SK-N-SH (cell line): ENCODE measurements at regions not wholly inside any gene's neighbourhood (a gene's known extent, or its start where the extent isn't known, plus 50 kb on each side); places are given as distances from the start of the nearest gene placed in this dataset.
A peak's percentile ranks its signal among the peaks of the same experiment; 100 is the strongest.

Experiments used
- CTCF ChIA-PET: fragments of 300-600, 350-600 bp; formaldehyde crosslinking; extraction: SDS; loops from one replicate; lab custom pipeline; 2021; lab: Yijun Ruan, JAX
- POLR2A ChIA-PET: fragments of 350-600 bp; sonication (Branson Sonifier 250); formaldehyde crosslinking; extraction: SDS; loops from one replicate; lab custom pipeline; 2020; ENCODE audit warnings: antibody characterized with exemption, inconsistent platforms; lab: Yijun Ruan, JAX
- DNase-seq: peaks from one replicate; pipeline ENCODE4 v3.0.0; 2012
- H2AFZ ChIP-seq: fragments of 200-600 bp; sonication (generic); 2 replicates; pipeline ENCODE4 v1.8.1; 2016; ENCODE audit warnings: antibody characterized with exemption, mild to moderate bottlenecking, low read depth
- H3F3A ChIP-seq: fragments of 200-600 bp; sonication (generic); replicated peaks from 2 replicates; pipeline ENCODE3; 2016; ENCODE audit warnings: antibody characterized with exemption, mild to moderate bottlenecking; ENCODE audit not compliant: insufficient read depth
- H3K27ac ChIP-seq, 2 experiments: fragments of 200-500 bp in 1 of 2; fragments of 200-600 bp in 1 of 2; sonication (Bioruptor generic) in 1 of 2; sonication (generic), shearing (Covaris generic) in 1 of 2; 2 replicates each; pipeline versions ENCODE4 v1.5.1 to v1.6.1; 2014 to 2016; ENCODE audit warnings: low read depth in 2 of 2, inconsistent platforms in 1 of 2, low read length in 1 of 2, mild to moderate bottlenecking in 1 of 2, mixed read lengths in 1 of 2
- H3K27me3 ChIP-seq: fragments of 200-600 bp; sonication (generic), shearing (Covaris generic); 2 replicates; pipeline ENCODE4 v1.6.1; 2016; ENCODE audit warnings: mixed run types; ENCODE audit not compliant: insufficient read depth
- H3K36me3 ChIP-seq, 2 experiments: fragments of 200-500 bp in 1 of 2; fragments of 200-600 bp in 1 of 2; sonication (Bioruptor generic) in 1 of 2; sonication (generic) in 1 of 2; replicated peaks in 1 of 2; 2 replicates each; pipeline versions ENCODE3 to v1.5.1; 2014 to 2016; ENCODE audit warnings: low read length in 1 of 2, mild to moderate bottlenecking in 1 of 2; ENCODE audit not compliant: insufficient read depth in 2 of 2, control insufficient read depth in 1 of 2
- H3K4me1 ChIP-seq, 2 experiments: fragments of 200-500 bp in 1 of 2; fragments of 200-600 bp in 1 of 2; sonication (Bioruptor generic) in 1 of 2; sonication (generic), shearing (Covaris generic) in 1 of 2; 2 replicates each; pipeline versions ENCODE4 v1.5.1 to v1.6.1; 2014 to 2016; ENCODE audit warnings: low read depth in 1 of 2, low read length in 1 of 2, mixed run types in 1 of 2; ENCODE audit not compliant: insufficient read depth in 2 of 2, control insufficient read depth in 1 of 2
- H3K4me2 ChIP-seq: fragments of 200-600 bp; sonication (generic), shearing (Covaris generic); 2 replicates; pipeline ENCODE4 v1.6.1; 2017; ENCODE audit warnings: mixed run types
- H3K4me3 ChIP-seq, 2 experiments: fragments of 200-500 bp in 1 of 2; fragments of 200-600 bp in 1 of 2; sonication (Bioruptor generic) in 1 of 2; sonication (generic), shearing (Covaris generic) in 1 of 2; 2 replicates each; pipeline versions ENCODE4 v1.5.1 to v1.8.1; 2014 to 2016; ENCODE audit warnings: low read depth in 2 of 2, inconsistent platforms in 1 of 2, low read length in 1 of 2, mild to moderate bottlenecking in 1 of 2, mixed read lengths in 1 of 2, moderate library complexity in 1 of 2
- H3K79me2 ChIP-seq: fragments of 200-600 bp; sonication (generic); 2 replicates; pipeline ENCODE4 v1.8.1; 2017; ENCODE audit warnings: mild to moderate bottlenecking; ENCODE audit not compliant: insufficient read depth
- H3K9ac ChIP-seq: fragments of 200-600 bp; sonication (generic); 2 replicates; pipeline ENCODE4 v1.6.1; 2017; ENCODE audit warnings: mixed run types
- H3K9me2 ChIP-seq: fragments of 200-600 bp; sonication (generic); 2 replicates; pipeline ENCODE4 v1.6.1; 2017; ENCODE audit warnings: mixed run types
- H3K9me3 ChIP-seq: fragments of 200-600 bp; sonication (generic); 2 replicates; pipeline ENCODE4 v1.6.1; 2017; ENCODE audit warnings: mixed run types, mild to moderate bottlenecking, moderate library complexity
- H4K20me1 ChIP-seq: fragments of 200-600 bp; sonication (generic); 2 replicates; pipeline ENCODE4 v1.6.1; 2017; ENCODE audit warnings: mild to moderate bottlenecking, mixed run types; ENCODE audit not compliant: insufficient read depth
- ELF1 ChIP-seq: IDR thresholded peaks from 2 replicates; pipeline ENCODE4 v1.4.0; 2012
- EP300 ChIP-seq, 2 experiments: IDR thresholded peaks; 2 replicates each; pipeline versions ENCODE4 v1.4.0 to v1.6.1; 2012; ENCODE audit warnings: borderline replicate concordance in 1 of 2, low read depth in 1 of 2, low read length in 1 of 2
- EZH2phosphoT487 ChIP-seq: fragments of 200-600 bp; sonication (generic); IDR thresholded peaks from 2 replicates; pipeline ENCODE4 v1.6.1; 2017; ENCODE audit warnings: low read depth, mixed run types, mild to moderate bottlenecking, antibody characterized with exemption, moderate library complexity, borderline replicate concordance
- FOXJ3 ChIP-seq: sonication (generic); formaldehyde crosslinking; IDR thresholded peaks from 2 replicates; pipeline ENCODE4 v1.5.1; 2020; ENCODE audit warnings: mild to moderate bottlenecking, missing genetic modification reagents
- FOXM1 ChIP-seq: IDR thresholded peaks from 2 replicates; pipeline ENCODE4 v1.4.0; 2012; ENCODE audit warnings: low read depth, mild to moderate bottlenecking
- GATA2 ChIP-seq: sonication (generic); formaldehyde crosslinking; IDR thresholded peaks from 2 replicates; pipeline ENCODE4 v1.5.0; 2020; ENCODE audit warnings: mild to moderate bottlenecking, missing genetic modification reagents
- JUND ChIP-seq: IDR thresholded peaks from 2 replicates; pipeline ENCODE4 v1.4.0; 2012
- NFIC ChIP-seq: IDR thresholded peaks from 2 replicates; pipeline ENCODE4 v1.4.0; 2012; ENCODE audit warnings: borderline replicate concordance
- NRF1 ChIP-seq: IDR thresholded peaks from 2 replicates; pipeline ENCODE4 v1.6.1; 2012; ENCODE audit warnings: low read depth, mild to moderate bottlenecking, low read length
- RAD21 ChIP-seq: IDR thresholded peaks from 2 replicates; pipeline ENCODE4 v1.6.1; 2012; ENCODE audit warnings: mild to moderate bottlenecking, low read length
- RCOR1 ChIP-seq: fragments of 150-350 bp; IDR thresholded peaks from 2 replicates; pipeline ENCODE4 v1.6.1; 2017; ENCODE audit warnings: antibody characterized with exemption, low read length
- RFX5 ChIP-seq: IDR thresholded peaks from 2 replicates; pipeline ENCODE4 v1.6.1; 2012; ENCODE audit warnings: mild to moderate bottlenecking, improper control_type of control experiment, low read length
- TCF12 ChIP-seq: IDR thresholded peaks from 2 replicates; pipeline ENCODE4 v1.4.0; 2012
- TEAD4 ChIP-seq: IDR thresholded peaks from 2 replicates; pipeline ENCODE4 v1.4.0; 2012; ENCODE audit warnings: mild to moderate bottlenecking, borderline replicate concordance; ENCODE audit not compliant: insufficient read depth
- YY1 ChIP-seq: IDR thresholded peaks from 2 replicates; pipeline ENCODE4 v1.4.0; 2012; ENCODE audit warnings: low read depth, mild to moderate bottlenecking
- WGBS: methylation state at CpG from one replicate; pipeline ENCODE4 v1.1.6; 2017; ENCODE audit warnings: low lambda C conversion rate; 5-methylcytosine and 5-hydroxymethylcytosine counted together
- TF ChIP-seq, protein P1 (sequence below): IDR thresholded peaks from 2 replicates; pipeline ENCODE4 v1.4.0; 2012; ENCODE audit warnings: low read depth
- TF ChIP-seq, protein P2 (sequence below): IDR thresholded peaks from 2 replicates; pipeline ENCODE4 v1.4.0; 2012; ENCODE audit warnings: low read depth, borderline replicate concordance
- TF ChIP-seq, protein P3 (sequence below): IDR thresholded peaks from 2 replicates; pipeline ENCODE4 v1.6.1; 2012; ENCODE audit warnings: mild to moderate bottlenecking, low read depth, low read length, moderate library complexity
- TF ChIP-seq, protein P4 (sequence below): fragments of 150-350 bp; IDR thresholded peaks from 2 replicates; pipeline ENCODE4 v1.6.1; 2017; ENCODE audit warnings: antibody characterized with exemption, low read length, low read depth, borderline replicate concordance

DNA sequence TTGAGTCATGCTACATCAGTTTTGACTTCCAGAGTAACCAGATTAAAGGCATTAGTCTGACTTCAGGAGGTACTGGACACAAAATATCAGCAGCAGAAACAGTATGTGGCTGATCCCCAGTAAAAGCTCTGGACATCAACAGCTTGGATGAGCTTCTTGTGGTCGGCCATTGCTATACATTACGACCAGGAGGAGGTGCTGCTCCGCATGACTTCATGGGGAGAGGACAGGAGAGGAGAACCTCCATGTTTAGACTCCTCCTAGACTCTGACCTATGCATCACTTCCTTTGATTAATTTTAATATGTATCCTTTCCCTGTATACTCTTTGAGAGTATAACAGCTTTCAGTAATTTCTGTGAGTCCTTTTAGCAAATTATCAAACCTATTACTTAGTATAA is 285.6 kb upstream of the ARHGEF26 start:
- 34% methylated on average over 3 of the region's 3 CpGs for WGBS
- Histone ChIP-seq H3K4me3 (no peak overlapping the region), H3F3A (no peaks in the 10 kb centered on the region), H3K4me2 (no peak overlapping the region), H3K27ac (no peak overlapping the region), H4K20me1 (no peaks in the 10 kb centered on the region), H3K36me3 (no peaks in the 10 kb centered on the region), H3K9me2 (no peaks in the 10 kb centered on the region), H3K9me3 (no peaks in the 10 kb centered on the region), H3K79me2 (no peaks in the 10 kb centered on the region), H3K27me3 (no peaks in the 10 kb centered on the region), H2AFZ (no peak overlapping the region), H3K9ac (no peak overlapping the region), H3K4me1 (no peaks in the 10 kb centered on the region)
- TF ChIP-seq NRF1 = no peak
- TF ChIP-seq TCF12 = no peak
- TF ChIP-seq, protein P1, sequence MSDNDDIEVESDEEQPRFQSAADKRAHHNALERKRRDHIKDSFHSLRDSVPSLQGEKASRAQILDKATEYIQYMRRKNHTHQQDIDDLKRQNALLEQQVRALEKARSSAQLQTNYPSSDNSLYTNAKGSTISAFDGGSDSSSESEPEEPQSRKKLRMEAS = no peak
- TF ChIP-seq JUND = no peak
- TF ChIP-seq TEAD4 = no peak
- no peak for TF ChIP-seq GATA2 (CRISPR knock-in tag)
- TF ChIP-seq EZH2phosphoT487 = no peak
- no peak for TF ChIP-seq YY1
- no peak for TF ChIP-seq ELF1
- POLR2A ChIA-PET = no interaction called here
- CTCF ChIA-PET = interaction anchor here (0.7 to 1.2 kb wide), 4 partner anchors 9 to 601 kb away, joined by 3 to 5 read pairs (median 3); no protein-coding TSS in a partner anchor
- DNase-seq = peak; percentile 10

DNA sequence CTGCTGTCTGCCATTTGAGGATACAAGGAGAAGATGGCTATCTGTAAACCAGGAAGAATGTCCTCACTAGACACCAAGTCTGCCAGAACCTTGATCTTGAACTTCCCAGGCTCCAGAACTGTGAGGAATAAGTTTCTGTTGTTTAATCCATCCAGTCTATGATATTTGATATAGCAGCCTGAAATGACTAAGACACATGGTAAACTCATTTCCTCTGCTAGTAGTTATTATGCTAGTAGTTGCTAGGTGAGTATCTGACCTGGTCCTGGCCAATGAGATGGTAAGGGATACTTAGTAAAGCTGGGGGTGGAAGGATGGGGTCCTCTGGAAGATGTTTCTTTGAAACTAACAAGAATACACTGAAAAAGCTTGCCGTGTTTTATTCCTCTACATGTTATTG is 280.7 kb upstream of the ARHGEF26 start:
- WGBS = 40% methylated on average over 1 of the region's 1 CpG
- H3K27ac ChIP-seq = no peak overlapping the region
- H3K27me3 ChIP-seq = no peaks in the 10 kb centered on the region
- H3K9me2 ChIP-seq = no peaks in the 10 kb centered on the region
- H3K4me3 ChIP-seq = no peak overlapping the region
- no peaks in the 10 kb centered on the region for H3F3A ChIP-seq
- H4K20me1 ChIP-seq = no peaks in the 10 kb centered on the region
- DNase-seq = no peak
- H3K9ac ChIP-seq = no peak overlapping the region
- no peaks in the 10 kb centered on the region for H3K79me2 ChIP-seq
- H3K4me1 ChIP-seq = no peaks in the 10 kb centered on the region
- ChIA-PET CTCF (no interaction called here), POLR2A (no interaction called here)
- no peak overlapping the region for H3K4me2 ChIP-seq
- H2AFZ ChIP-seq = no peak overlapping the region
- TF ChIP-seq, protein P2, sequence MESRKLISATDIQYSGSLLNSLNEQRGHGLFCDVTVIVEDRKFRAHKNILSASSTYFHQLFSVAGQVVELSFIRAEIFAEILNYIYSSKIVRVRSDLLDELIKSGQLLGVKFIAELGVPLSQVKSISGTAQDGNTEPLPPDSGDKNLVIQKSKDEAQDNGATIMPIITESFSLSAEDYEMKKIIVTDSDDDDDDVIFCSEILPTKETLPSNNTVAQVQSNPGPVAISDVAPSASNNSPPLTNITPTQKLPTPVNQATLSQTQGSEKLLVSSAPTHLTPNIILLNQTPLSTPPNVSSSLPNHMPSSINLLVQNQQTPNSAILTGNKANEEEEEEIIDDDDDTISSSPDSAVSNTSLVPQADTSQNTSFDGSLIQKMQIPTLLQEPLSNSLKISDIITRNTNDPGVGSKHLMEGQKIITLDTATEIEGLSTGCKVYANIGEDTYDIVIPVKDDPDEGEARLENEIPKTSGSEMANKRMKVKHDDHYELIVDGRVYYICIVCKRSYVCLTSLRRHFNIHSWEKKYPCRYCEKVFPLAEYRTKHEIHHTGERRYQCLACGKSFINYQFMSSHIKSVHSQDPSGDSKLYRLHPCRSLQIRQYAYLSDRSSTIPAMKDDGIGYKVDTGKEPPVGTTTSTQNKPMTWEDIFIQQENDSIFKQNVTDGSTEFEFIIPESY = no peak
- no peak for TF ChIP-seq RCOR1
- no peaks in the 10 kb centered on the region for H3K36me3 ChIP-seq
- H3K9me3 ChIP-seq = no peaks in the 10 kb centered on the region

DNA sequence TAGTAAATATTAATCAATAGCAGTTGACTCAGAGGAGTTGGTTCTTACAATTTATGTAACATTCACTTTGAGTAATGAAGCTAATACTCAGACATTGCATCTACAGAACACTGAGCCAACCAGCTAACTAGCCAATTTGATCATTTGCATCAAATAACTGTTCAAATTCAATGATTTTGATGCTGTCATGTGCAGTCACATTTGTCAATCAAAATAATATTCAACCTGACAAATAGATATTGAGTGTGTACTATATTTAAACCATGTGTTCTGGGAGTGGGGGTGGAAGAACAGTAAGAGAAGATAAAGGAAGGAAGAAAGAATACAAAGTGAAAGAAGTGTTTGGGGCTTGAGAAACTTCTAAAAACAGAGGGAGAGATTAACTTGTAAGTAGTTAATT is 277.2 kb upstream of the ARHGEF26 start:
- Histone ChIP-seq H4K20me1 (no peaks in the 10 kb centered on the region), H3F3A (no peaks in the 10 kb centered on the region), H3K9ac (no peak overlapping the region), H2AFZ (no peak overlapping the region), H3K27me3 (no peaks in the 10 kb centered on the region; the same call in 1 of the 2 replicates), H3K4me1 (no peaks in the 10 kb centered on the region; a peak in 1 of 4 replicates), H3K79me2 (no peaks in the 10 kb centered on the region), H3K9me3 (no peaks in the 10 kb centered on the region), H3K27ac (no peak overlapping the region), H3K4me2 (no peak overlapping the region), H3K9me2 (no peaks in the 10 kb centered on the region), H3K36me3 (no peaks in the 10 kb centered on the region), H3K4me3 (no peak overlapping the region)
- CTCF ChIA-PET = no interaction called here
- DNase-seq = no peak
- POLR2A ChIA-PET = no interaction called here
- no peak for TF ChIP-seq ELF1
- TF ChIP-seq RAD21 = no peak
- TF ChIP-seq, protein P3, sequence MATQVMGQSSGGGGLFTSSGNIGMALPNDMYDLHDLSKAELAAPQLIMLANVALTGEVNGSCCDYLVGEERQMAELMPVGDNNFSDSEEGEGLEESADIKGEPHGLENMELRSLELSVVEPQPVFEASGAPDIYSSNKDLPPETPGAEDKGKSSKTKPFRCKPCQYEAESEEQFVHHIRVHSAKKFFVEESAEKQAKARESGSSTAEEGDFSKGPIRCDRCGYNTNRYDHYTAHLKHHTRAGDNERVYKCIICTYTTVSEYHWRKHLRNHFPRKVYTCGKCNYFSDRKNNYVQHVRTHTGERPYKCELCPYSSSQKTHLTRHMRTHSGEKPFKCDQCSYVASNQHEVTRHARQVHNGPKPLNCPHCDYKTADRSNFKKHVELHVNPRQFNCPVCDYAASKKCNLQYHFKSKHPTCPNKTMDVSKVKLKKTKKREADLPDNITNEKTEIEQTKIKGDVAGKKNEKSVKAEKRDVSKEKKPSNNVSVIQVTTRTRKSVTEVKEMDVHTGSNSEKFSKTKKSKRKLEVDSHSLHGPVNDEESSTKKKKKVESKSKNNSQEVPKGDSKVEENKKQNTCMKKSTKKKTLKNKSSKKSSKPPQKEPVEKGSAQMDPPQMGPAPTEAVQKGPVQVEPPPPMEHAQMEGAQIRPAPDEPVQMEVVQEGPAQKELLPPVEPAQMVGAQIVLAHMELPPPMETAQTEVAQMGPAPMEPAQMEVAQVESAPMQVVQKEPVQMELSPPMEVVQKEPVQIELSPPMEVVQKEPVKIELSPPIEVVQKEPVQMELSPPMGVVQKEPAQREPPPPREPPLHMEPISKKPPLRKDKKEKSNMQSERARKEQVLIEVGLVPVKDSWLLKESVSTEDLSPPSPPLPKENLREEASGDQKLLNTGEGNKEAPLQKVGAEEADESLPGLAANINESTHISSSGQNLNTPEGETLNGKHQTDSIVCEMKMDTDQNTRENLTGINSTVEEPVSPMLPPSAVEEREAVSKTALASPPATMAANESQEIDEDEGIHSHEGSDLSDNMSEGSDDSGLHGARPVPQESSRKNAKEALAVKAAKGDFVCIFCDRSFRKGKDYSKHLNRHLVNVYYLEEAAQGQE = no peak
- no peak for TF ChIP-seq YY1
- no peak for TF ChIP-seq EP300 (IDR thresholded peaks at IDR 0.05; ENCODE audit: borderline replicate concordance in 1 of 2, low read depth in 1 of 2, low read length in 1 of 2)
- TF ChIP-seq NFIC = no peak
- no peak for TF ChIP-seq JUND
- TF ChIP-seq FOXM1 = no peak
- TF ChIP-seq RFX5 = no peak
- TF ChIP-seq FOXJ3 = no peak
- TF ChIP-seq, protein P4, sequence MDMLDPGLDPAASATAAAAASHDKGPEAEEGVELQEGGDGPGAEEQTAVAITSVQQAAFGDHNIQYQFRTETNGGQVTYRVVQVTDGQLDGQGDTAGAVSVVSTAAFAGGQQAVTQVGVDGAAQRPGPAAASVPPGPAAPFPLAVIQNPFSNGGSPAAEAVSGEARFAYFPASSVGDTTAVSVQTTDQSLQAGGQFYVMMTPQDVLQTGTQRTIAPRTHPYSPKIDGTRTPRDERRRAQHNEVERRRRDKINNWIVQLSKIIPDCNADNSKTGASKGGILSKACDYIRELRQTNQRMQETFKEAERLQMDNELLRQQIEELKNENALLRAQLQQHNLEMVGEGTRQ = no peak
